Thymus (tissue), 11 donors: ENCODE measurements at regions not wholly inside any gene's neighbourhood (a gene's known extent, or its start where the extent isn't known, plus 50 kb on each side); places are given as distances from the start of the nearest gene placed in this dataset.

Experiments used
- DNase-seq, 9 donors: peaks; one replicate each; pipeline ENCODE4 v3.0.0-alpha.2; 2013; ENCODE audit warnings: low spot score in 9 of 9, low read depth in 6 of 9, missing footprints in 1 of 9
- H3K27ac ChIP-seq, 2 donors: one replicate each; pipeline ENCODE4 v1.5.1; 2013; ENCODE audit warnings: control low read depth in 1 of 2, low read depth in 1 of 2, low read length in 1 of 2, mild to moderate bottlenecking in 1 of 2, moderate library complexity in 1 of 2
- H3K27me3 ChIP-seq, 2 donors: one replicate each; pipeline ENCODE4 v1.5.1; 2013; ENCODE audit warnings: low read length in 1 of 2; ENCODE audit not compliant: control insufficient read depth in 2 of 2, insufficient read depth in 1 of 2
- H3K36me3 ChIP-seq, 2 donors: one replicate each; pipeline ENCODE4 v1.5.1; 2013; ENCODE audit warnings: low read length in 1 of 2, mild to moderate bottlenecking in 1 of 2, moderate library complexity in 1 of 2; ENCODE audit not compliant: control insufficient read depth in 2 of 2, insufficient read depth in 2 of 2
- H3K4me1 ChIP-seq, 2 donors: one replicate each; pipeline ENCODE4 v1.5.1; 2013; ENCODE audit warnings: low read length in 2 of 2; ENCODE audit not compliant: control insufficient read depth in 2 of 2, insufficient read depth in 2 of 2
- H3K4me3 ChIP-seq, 2 donors: one replicate each; pipeline ENCODE4 v1.5.1; 2013; ENCODE audit warnings: low read length in 2 of 2, control low read depth in 1 of 2, mild to moderate bottlenecking in 1 of 2
- H3K9me3 ChIP-seq, 2 donors: one replicate each; pipeline ENCODE4 v1.5.1; 2013; ENCODE audit warnings: low read length in 1 of 2, mild to moderate bottlenecking in 1 of 2; ENCODE audit not compliant: control insufficient read depth in 2 of 2, insufficient read depth in 1 of 2
- WGBS: extraction: QIAGEN DNeasy Blood & Tissue Kit; methylation state at CpG from one replicate; pipeline ENCODE4 v1.1.7; 2013; 5-methylcytosine and 5-hydroxymethylcytosine counted together
- donor health status: healthy.

DNA sequence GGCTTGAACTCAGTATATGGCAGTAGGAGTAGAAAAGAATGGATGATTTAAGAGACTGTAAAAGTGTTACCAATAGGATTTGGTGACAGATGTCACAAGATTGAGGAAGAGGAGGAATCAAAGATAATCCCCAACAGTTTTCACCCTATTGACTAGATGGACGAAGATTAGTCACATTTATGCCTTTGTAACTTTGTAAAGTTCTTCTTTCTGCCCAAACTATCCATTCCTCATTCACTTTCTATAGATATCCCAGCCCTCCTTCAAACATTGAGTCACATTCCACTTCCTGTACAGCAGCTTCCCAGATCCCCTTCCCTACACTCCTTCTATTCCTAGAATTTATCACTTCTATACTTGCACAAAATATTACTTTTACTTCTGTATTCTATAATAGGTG is 207.9 kb downstream of the BTG1 start:
- Histone ChIP-seq H3K4me1 (no peaks in the 10 kb centered on the region), H3K9me3 (no peaks in the 10 kb centered on the region), H3K27me3 (no peaks in the 10 kb centered on the region), H3K36me3 (no peaks in the 10 kb centered on the region), H3K27ac (no peak overlapping the region), H3K4me3 (no peak overlapping the region)
- WGBS = 98% methylated on average over 1 of the region's 1 CpG
- no peak for DNase-seq

DNA sequence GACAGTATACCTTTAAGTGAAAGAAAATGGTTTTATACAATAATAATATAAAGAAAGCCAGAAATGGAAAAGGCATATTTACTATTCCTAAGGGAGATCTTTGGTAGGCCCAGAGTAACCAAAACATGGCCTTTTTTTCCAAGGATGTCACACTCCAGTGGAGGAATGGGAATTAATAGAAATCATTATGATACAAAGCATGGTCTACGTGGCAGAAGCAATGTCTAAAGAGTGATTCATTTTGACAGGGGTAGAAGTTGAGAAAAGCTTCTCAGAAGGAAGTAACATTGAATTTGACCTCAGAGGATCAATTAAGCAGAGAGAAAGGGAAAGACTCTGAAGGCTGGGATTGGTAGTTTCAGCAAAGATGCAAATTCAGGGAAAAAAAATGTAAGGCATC is 208.6 kb downstream of the BTG1 start:
- Histone ChIP-seq H3K36me3 (no peaks in the 10 kb centered on the region), H3K4me1 (no peaks in the 10 kb centered on the region), H3K27me3 (no peaks in the 10 kb centered on the region), H3K4me3 (no peak overlapping the region), H3K27ac (no peak overlapping the region), H3K9me3 (no peaks in the 10 kb centered on the region)
- 96% methylated on average over 1 of the region's 1 CpG for WGBS
- DNase-seq = no peak

DNA sequence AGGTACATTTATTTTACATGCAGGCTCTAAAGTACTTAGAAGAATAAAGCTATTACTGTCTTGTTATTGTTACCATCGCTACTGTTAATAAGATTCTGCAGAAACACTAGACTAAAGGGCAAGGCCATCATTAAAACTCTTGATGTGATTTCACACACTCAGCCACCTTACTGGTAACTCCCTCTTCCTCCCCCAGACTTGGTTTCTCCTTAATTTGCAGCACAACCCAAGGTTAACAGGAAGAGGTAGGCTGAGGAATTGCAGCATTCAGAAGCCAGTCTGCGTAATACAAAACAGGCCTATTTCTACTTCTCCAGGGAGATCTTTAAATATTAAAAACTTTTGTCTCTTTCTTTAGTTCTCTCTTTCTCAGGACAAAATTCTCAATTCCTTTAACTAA is 210.3 kb downstream of the BTG1 start:
- no peak overlapping the region for H3K27ac ChIP-seq
- H3K4me3 ChIP-seq = no peak overlapping the region
- no peaks in the 10 kb centered on the region for H3K9me3 ChIP-seq
- no peak for DNase-seq
- no peaks in the 10 kb centered on the region for H3K4me1 ChIP-seq
- no peaks in the 10 kb centered on the region for H3K27me3 ChIP-seq
- no peaks in the 10 kb centered on the region for H3K36me3 ChIP-seq
- WGBS = 98% methylated on average over 2 of the region's 2 CpGs

DNA sequence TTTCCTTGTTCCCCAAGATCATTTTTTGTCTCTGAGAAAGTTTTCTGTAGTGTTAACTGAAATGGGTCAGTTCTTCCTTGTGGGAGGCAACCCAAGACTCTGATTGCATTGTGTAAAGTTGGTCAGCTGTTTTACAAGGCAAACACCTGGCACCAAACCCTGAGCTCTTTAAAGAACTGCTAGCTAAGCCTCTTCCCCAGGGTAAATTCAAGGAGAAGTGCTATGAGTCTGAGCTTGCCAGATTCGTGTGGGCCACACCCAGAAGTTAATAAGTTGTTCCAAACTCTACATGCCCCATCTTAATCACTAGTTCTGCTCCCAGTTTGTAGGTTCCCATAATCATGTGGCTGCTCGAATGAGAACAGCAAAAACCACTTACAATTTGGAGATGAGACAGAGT is 214.5 kb downstream of the BTG1 start:
- no peaks in the 10 kb centered on the region for H3K9me3 ChIP-seq
- no peak overlapping the region for H3K4me3 ChIP-seq
- WGBS = 94% methylated on average over 2 of the region's 2 CpGs
- H3K36me3 ChIP-seq = no peaks in the 10 kb centered on the region
- peak in 1 of 9 donors; percentile 30 for DNase-seq
- no peaks in the 10 kb centered on the region for H3K4me1 ChIP-seq
- H3K27ac ChIP-seq = no peak overlapping the region
- no peaks in the 10 kb centered on the region for H3K27me3 ChIP-seq

DNA sequence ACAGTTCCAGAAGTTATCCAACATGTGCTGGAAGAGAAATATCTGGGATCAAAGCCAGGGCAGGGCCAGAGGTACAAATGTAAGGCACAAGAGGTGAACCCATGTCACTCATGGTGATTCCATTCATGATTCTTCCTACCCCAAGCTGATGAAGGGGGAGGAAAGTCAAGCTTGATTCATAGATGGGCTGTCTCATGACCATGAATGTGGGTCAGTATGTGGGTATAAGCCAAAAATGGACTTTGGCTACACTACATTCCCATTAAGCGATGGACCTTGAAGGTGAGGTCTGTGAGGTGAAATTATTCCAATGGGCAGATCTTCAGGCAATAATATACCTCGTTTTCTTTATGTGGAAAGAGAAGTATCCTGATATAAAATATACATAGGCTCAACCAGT is 217.1 kb downstream of the BTG1 start:
- Histone ChIP-seq H3K4me1 (no peaks in the 10 kb centered on the region), H3K27me3 (no peaks in the 10 kb centered on the region), H3K36me3 (no peaks in the 10 kb centered on the region), H3K9me3 (peaks cover 0 to 9% of the 10 kb centered on the region in 2 donors), H3K4me3 (no peak overlapping the region), H3K27ac (no peak overlapping the region)
- WGBS = 94% methylated on average over 2 of the region's 2 CpGs
- no peak for DNase-seq

DNA sequence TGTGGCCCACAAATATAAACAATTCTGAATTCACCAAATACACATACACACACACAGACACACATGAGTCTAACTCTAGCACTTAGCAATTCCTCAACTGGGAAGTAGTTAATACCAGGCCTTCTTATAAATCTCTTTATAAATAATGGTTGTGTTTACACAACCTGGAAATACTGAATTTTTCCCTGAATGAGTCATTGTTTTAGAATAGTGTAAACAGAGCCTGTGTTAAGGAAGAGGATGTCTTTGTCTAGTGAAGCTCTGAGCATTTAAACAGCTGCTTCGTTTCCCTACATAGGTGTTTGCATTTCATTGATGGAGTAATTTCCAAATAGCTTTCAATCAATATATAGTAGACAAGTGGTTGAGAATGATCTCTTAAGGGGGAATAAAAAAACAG is 218.8 kb downstream of the BTG1 start:
- Histone ChIP-seq H3K36me3 (no peaks in the 10 kb centered on the region), H3K4me1 (no peaks in the 10 kb centered on the region), H3K9me3 (peaks cover 0 to 9% of the 10 kb centered on the region in 2 donors), H3K4me3 (no peak overlapping the region), H3K27ac (no peak overlapping the region), H3K27me3 (no peaks in the 10 kb centered on the region)
- WGBS = 90% methylated on average over 1 of the region's 1 CpG
- DNase-seq = no peak

DNA sequence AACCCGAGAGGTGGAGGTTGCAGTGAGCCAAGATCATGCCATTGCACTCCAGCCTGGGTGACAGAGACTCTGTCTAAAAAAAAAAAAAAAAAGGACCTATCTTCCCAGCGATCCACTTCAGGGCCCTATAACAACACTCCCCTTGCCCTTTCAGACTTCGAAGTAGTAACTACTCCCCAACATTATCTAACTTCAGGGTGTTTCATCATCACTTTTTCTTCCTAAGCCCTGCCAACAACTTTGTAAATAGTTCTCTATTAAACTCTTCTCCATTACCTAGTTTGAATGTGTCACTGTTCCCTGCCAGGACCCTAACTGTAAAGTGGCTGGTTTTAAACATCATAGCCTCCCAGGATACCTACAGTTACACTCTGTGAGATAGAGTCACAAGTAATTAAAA is 220.8 kb downstream of the BTG1 start:
- no peak for DNase-seq
- no peaks in the 10 kb centered on the region for H3K27me3 ChIP-seq
- H3K4me1 ChIP-seq = peaks cover 7 to 17% of the 10 kb centered on the region in 2 donors
- no peak overlapping the region for H3K4me3 ChIP-seq
- WGBS = 99% methylated on average over 3 of the region's 3 CpGs
- peaks cover 0 to 9% of the 10 kb centered on the region in 2 donors for H3K9me3 ChIP-seq
- no peak overlapping the region for H3K27ac ChIP-seq
- no peaks in the 10 kb centered on the region for H3K36me3 ChIP-seq

DNA sequence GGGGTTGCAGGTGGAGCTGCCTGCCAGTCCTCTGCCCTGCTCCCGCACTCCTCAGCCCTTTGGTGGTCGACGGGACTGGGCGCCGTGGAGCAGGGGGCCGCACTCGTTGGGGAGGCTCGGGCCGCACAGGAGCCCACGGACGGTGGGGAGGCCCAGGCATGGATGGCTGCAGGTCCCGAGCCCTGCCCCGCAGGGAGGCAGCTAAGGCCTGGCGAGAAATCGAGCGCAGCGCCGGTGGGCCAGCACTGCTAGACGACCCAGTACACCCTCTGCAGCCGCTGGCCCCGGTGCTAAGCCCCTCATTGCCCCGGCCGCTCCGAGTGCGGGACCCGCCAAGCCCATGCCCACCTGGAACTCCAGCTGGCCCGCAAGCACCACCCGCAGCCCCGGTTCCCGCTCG is 221.8 kb downstream of the BTG1 start:
- WGBS = 93% methylated on average over 31 of the region's 31 CpGs
- H3K4me1 ChIP-seq = peaks cover 7 to 17% of the 10 kb centered on the region in 2 donors
- H3K9me3 ChIP-seq = peaks cover 0 to 9% of the 10 kb centered on the region in 2 donors
- H3K4me3 ChIP-seq = no peak overlapping the region
- H3K36me3 ChIP-seq = no peaks in the 10 kb centered on the region
- DNase-seq = no peak
- H3K27ac ChIP-seq = no peak overlapping the region
- H3K27me3 ChIP-seq = no peaks in the 10 kb centered on the region

DNA sequence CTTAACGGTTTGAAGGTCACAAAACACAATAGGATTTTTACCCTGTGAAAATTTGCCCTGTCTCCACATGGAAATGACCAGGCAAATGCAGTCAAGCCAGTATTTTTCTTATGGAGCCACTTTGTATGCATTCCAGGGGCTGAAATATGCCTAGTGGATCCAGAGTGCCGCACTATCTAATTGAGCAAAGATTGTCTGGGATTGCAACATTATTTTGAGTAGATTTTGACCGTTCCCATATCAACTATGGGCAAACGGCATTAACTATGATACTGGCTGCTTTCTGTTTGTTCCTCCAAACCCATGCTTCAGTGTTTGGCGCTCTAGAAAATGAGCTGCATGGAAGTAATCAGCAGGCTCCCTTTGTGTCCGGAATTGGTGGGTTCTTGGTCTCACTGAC is 223.0 kb downstream of the BTG1 start:
- H3K4me1 ChIP-seq = peaks cover 7 to 17% of the 10 kb centered on the region in 2 donors
- peaks cover 0 to 9% of the 10 kb centered on the region in 2 donors for H3K9me3 ChIP-seq
- DNase-seq = no peak
- H3K4me3 ChIP-seq = no peak overlapping the region
- no peaks in the 10 kb centered on the region for H3K27me3 ChIP-seq
- 97% methylated on average over 6 of the region's 6 CpGs for WGBS
- H3K36me3 ChIP-seq = no peaks in the 10 kb centered on the region
- no peak overlapping the region for H3K27ac ChIP-seq

DNA sequence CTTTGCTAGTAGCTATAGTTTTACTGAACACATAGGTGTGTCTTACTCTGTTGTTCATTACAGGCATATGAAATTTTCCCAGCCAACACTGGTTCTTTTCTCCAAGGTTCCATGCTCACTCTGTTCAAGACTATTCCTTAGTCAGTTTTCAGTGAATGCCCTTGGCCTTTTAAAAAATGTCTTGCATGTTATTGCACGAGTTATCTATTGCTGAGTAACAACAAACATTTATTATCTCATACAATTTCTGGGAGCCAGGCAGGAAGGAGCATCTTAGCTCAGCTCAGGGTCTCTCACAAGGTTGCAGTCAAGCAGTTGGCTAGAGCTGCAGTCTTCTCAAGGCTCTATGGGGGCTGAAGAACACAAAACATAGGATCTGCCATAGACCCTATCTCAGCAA is 223.5 kb downstream of the BTG1 start:
- Histone ChIP-seq H3K27me3 (no peaks in the 10 kb centered on the region), H3K9me3 (peaks cover 0 to 9% of the 10 kb centered on the region in 2 donors), H3K27ac (no peak overlapping the region), H3K36me3 (no peaks in the 10 kb centered on the region), H3K4me3 (no peak overlapping the region), H3K4me1 (peaks cover 7 to 17% of the 10 kb centered on the region in 2 donors)
- WGBS = 93% methylated on average over 1 of the region's 1 CpG
- DNase-seq = peak in 1 of 9 donors; percentile 27
